ENCODE measurements at regions not wholly inside any gene's neighbourhood (a gene's known extent, or its start where the extent isn't known, plus 50 kb on each side); places are given as distances from the start of the nearest gene placed in this dataset.

- no peak for DNase-seq (ENCODE audit: low read depth)
- in situ Hi-C loops (cut with HindIII; ENCODE audit: low pct_unique_long_range_greater_than_20kb, low sequenced_read_pairs): no loop called here
These were observed 53.1 kb upstream of the VSX1 start for GRCh38 chr20:25135031-25135430.

DNA sequence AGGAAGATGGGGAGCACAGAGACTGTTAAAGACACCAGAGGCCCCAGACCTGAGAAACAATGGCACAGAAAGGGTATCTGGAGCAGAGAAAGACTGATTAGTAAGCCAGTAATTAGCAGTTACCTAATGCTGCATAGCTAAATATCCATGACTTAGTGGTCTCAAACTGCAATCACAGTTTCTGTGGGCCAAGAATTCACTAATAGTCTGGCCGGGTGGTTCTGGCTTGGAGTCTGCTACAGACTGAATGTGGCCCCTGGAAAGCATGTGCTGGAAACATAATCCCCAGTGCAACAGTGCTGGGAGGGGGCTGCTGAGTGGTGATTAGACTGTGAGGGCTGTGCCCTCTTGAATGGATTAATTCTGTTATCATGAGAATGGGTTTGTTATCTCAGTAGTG lies 54.1 kb upstream of the VSX1 start:
- no peak for DNase-seq (ENCODE audit: low read depth)
- in situ Hi-C loops (cut with HindIII; ENCODE audit: low pct_unique_long_range_greater_than_20kb, low sequenced_read_pairs): no loop called here

DNA sequence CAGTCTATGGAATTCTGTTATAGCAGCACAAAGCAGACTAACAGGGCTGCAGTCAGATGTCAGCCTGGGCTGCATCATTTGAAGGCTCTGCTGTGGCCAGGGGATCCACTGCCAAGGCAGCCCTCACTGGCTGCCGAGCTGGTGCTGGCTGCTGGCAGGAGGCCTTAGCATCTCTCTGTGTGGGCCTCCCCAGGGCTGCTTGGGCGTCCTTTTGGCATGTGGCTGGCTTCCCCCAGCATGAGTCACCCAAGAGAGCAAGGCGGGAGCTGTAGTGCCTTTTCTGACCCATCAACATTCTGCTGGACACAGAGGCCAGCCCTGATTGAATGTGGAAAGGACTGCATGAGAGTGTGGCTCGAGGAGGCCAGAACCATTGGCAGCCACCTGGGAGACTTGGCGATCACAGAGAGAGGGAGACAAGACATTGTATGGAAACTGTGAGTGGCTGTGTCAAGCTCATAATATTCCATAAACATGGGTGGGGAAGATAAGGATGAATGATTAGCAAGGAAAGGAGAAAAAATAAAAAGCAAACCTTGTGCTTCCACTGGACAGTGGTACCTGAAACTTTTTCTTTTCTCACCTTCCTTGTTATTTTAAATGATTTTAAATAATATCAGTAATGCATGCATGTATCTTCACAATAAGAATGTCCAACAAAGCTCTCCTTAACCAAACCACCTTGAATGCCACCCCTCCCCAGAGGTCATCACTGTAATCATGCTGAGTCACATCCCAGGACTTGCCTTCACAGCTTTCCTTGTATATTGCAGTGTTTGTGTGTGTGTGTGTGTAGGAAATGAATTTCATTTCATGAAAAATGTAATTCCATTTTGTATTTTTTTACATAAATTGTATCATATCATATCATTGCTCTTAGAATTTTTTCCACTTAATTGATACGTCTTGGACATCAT lies 55.0 kb upstream of the VSX1 start:
- peak; percentile 71 for DNase-seq (ENCODE audit: low read depth)
- in situ Hi-C loops (cut with HindIII; ENCODE audit: low pct_unique_long_range_greater_than_20kb, low sequenced_read_pairs): no loop called here

- DNase-seq (ENCODE audit: low read depth): no peak
- in situ Hi-C loops (cut with HindIII; ENCODE audit: low pct_unique_long_range_greater_than_20kb, low sequenced_read_pairs): no loop called here
These were observed 56.3 kb upstream of the ENTPD6 start for GRCh38 chr20:25139029-25139705.

DNA sequence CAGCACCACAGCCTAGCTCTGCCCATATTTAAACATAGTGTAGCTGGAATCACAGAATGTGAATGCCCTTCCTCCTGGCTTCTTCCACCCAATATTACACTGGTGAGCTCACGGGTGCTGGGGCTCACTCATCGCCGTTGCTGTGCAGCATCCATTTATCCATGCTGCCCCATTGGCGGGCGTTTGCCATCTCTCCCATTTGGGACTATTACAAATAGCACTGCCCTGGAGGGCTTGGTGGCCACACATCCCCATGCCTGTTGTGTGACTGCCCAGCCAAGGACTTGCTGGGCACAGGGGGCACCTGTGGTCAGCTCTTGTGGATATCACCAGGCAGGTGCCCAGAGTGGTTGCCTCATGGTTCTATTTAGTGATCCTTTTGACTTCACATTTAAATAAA lies 54.5 kb upstream of the ENTPD6 start:
- DNase-seq (ENCODE audit: low read depth): no peak
- in situ Hi-C loops (cut with HindIII; ENCODE audit: low pct_unique_long_range_greater_than_20kb, low sequenced_read_pairs): no loop called here

DNA sequence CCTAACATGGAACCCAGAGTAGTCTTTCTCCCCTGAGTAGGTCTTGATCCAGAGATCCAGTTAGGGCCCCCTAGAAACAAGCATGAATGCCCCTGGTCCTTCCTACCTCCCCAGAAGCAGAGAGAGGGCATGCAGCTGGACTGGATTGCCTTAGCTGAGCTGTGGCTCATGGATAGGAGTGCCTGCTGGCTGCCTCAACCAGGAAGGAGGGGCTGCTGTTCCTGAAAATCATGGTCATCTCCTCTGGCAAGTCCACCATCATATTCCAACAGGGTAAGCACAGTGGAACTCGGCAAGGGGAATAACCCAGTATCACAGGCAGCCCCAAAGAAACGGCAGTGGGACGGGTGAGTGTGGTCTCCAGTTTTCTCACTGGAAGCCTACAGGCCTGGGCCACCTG lies 53.1 kb upstream of the ENTPD6 start:
- no peak for DNase-seq (ENCODE audit: low read depth)
- in situ Hi-C loops (cut with HindIII; ENCODE audit: low pct_unique_long_range_greater_than_20kb, low sequenced_read_pairs): no loop called here

DNA sequence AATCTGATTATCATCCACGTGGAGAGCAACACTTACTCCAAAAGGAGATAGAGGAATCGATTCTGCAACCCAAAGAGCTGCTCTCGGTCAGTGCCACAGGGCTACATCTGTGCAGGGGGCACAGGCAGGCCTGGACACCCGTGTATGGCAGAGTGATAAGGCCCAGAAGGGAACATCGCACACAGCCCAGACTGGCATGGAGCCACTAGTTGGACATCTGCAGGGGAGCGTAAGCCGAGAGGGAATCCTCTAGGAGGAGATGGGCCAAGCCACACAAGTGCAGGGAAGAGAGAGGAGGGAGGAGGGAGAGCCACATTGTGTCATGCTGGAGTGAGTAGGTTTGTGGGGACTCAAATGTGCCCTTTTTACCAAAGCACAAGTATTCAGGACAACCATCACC lies 50.4 kb upstream of the ENTPD6 start:
- no peak for DNase-seq (ENCODE audit: low read depth)
- in situ Hi-C loops (cut with HindIII; ENCODE audit: low pct_unique_long_range_greater_than_20kb, low sequenced_read_pairs): no loop called here
